ENCODE measurements at regions not wholly inside any gene's neighbourhood (a gene's known extent, or its start where the extent isn't known, plus 50 kb on each side); places are given as distances from the start of the nearest gene placed in this dataset.

- ChIA-PET POLR2A (no interaction called here), CTCF (no interaction called here)
- DNase-seq (ENCODE audit: low read depth, low spot score): no peak
- Histone ChIP-seq H3K27ac (ENCODE audit: low read depth, low read length) (no peak overlapping the region), H3K9me3 (ENCODE audit: control insufficient read depth, insufficient read depth, low read length) (no peaks in the 10 kb centered on the region; the same call in 1 of the 2 replicates), H3K4me3 (ENCODE audit: low read depth, low read length) (no peak overlapping the region), H3K27me3 (ENCODE audit: control insufficient read depth, insufficient read depth, low read length) (no peaks in the 10 kb centered on the region)
- no peak for TF ChIP-seq CTCF (IDR thresholded peaks at IDR 0.05; ENCODE audit: low read depth, low read length)
Observed at GRCh38 chr13:86765462-86765861, 905.7 kb upstream of the SLITRK5 start.

- ChIA-PET CTCF (no interaction called here), POLR2A (no interaction called here)
- no peak for TF ChIP-seq CTCF (IDR thresholded peaks at IDR 0.05; ENCODE audit: low read depth, low read length)
Observed at GRCh38 chr13:86788616-86789015, 882.6 kb upstream of the SLITRK5 start.

GRCh38 chr13:86792153-86792651, 879.0 kb upstream of the SLITRK5 start:
- H3K4me3 ChIP-seq (ENCODE audit: low read depth, low read length): no peak overlapping the region
- ChIA-PET POLR2A (no interaction called here), CTCF (no interaction called here)
- no peak for DNase-seq (ENCODE audit: low read depth, low spot score)
- H3K27ac ChIP-seq (ENCODE audit: low read depth, low read length): no peak overlapping the region
- H3K27me3 ChIP-seq (ENCODE audit: control insufficient read depth, insufficient read depth, low read length): no peaks in the 10 kb centered on the region
- H3K9me3 ChIP-seq (ENCODE audit: control insufficient read depth, insufficient read depth, low read length): peaks cover 9% of the 10 kb centered on the region
- no peak for TF ChIP-seq CTCF (IDR thresholded peaks at IDR 0.05; ENCODE audit: low read depth, low read length)

More at GRCh38 chr13:86788616-86789015, 882.6 kb upstream of the SLITRK5 start:
- DNase-seq (ENCODE audit: low read depth, low spot score): no peak
- Histone ChIP-seq H3K27me3 (ENCODE audit: control insufficient read depth, insufficient read depth, low read length) (no peaks in the 10 kb centered on the region), H3K9me3 (ENCODE audit: control insufficient read depth, insufficient read depth, low read length) (peaks cover 9% of the 10 kb centered on the region), H3K4me3 (ENCODE audit: low read depth, low read length) (no peak overlapping the region), H3K27ac (ENCODE audit: low read depth, low read length) (no peak overlapping the region)

GRCh38 chr13:86795858-86796257, 875.3 kb upstream of the SLITRK5 start:
- CTCF ChIA-PET: no interaction called here
- no peak for DNase-seq (ENCODE audit: low read depth, low spot score)
- Histone ChIP-seq H3K27ac (ENCODE audit: low read depth, low read length) (no peak overlapping the region), H3K27me3 (ENCODE audit: control insufficient read depth, insufficient read depth, low read length) (no peaks in the 10 kb centered on the region), H3K9me3 (ENCODE audit: control insufficient read depth, insufficient read depth, low read length) (peaks cover 9% of the 10 kb centered on the region), H3K4me3 (ENCODE audit: low read depth, low read length) (no peak overlapping the region)
- POLR2A ChIA-PET: no interaction called here
- TF ChIP-seq CTCF (IDR thresholded peaks at IDR 0.05; ENCODE audit: low read depth, low read length): no peak

- Histone ChIP-seq H3K9me3 (ENCODE audit: control insufficient read depth, insufficient read depth, low read length) (no peaks in the 10 kb centered on the region), H3K27ac (ENCODE audit: low read depth, low read length) (no peak overlapping the region), H3K4me3 (ENCODE audit: low read depth, low read length) (no peak overlapping the region), H3K27me3 (ENCODE audit: control insufficient read depth, insufficient read depth, low read length) (no peaks in the 10 kb centered on the region)
- CTCF ChIA-PET: no interaction called here
- TF ChIP-seq CTCF (IDR thresholded peaks at IDR 0.05; ENCODE audit: low read depth, low read length): no peak
- POLR2A ChIA-PET: no interaction called here
- no peak for DNase-seq (ENCODE audit: low read depth, low spot score)
Observed at GRCh38 chr13:86810361-86810760, 860.8 kb upstream of the SLITRK5 start.
